ENCODE measurements at regions not wholly inside any gene's neighbourhood (a gene's known extent, or its start where the extent isn't known, plus 50 kb on each side); places are given as distances from the start of the nearest gene placed in this dataset.

- TF ChIP-seq, protein P1, sequence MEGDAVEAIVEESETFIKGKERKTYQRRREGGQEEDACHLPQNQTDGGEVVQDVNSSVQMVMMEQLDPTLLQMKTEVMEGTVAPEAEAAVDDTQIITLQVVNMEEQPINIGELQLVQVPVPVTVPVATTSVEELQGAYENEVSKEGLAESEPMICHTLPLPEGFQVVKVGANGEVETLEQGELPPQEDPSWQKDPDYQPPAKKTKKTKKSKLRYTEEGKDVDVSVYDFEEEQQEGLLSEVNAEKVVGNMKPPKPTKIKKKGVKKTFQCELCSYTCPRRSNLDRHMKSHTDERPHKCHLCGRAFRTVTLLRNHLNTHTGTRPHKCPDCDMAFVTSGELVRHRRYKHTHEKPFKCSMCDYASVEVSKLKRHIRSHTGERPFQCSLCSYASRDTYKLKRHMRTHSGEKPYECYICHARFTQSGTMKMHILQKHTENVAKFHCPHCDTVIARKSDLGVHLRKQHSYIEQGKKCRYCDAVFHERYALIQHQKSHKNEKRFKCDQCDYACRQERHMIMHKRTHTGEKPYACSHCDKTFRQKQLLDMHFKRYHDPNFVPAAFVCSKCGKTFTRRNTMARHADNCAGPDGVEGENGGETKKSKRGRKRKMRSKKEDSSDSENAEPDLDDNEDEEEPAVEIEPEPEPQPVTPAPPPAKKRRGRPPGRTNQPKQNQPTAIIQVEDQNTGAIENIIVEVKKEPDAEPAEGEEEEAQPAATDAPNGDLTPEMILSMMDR (conservative IDR thresholded peaks at IDR 0.05; ENCODE audit: control insufficient read depth, insufficient read depth, low read depth, low read length), result no peak
- H3K4me3 ChIP-seq (ENCODE audit: control insufficient read depth, low read depth, low read length), result no peak overlapping the region
- DNase-seq (ENCODE audit: low read depth), result no peak
Measured at GRCh38 chr4:14091531-14091930, 464.0 kb upstream of the BOD1L1 start.

DNA sequence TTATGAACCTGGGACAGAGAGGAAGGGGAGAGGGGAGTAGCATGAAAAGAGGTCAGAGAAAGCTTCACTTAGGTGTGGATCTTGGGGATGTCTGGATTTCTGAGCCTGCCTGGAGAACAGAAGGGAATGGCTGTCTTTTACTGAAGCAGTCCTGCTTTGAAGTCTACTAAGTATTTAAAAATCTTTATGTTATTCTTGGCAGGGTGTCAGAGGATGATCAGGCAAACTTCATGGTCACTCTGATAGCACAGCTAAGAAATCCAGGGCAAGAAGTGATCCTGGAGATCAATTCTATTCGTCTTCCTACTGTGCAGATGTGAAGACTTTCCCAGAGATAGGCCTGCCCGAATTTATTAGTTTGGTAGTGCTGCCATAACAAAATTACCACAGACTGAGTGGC lies 464.4 kb upstream of the BOD1L1 start:
- H3K4me3 ChIP-seq (ENCODE audit: control insufficient read depth, low read depth, low read length), result no peak overlapping the region
- TF ChIP-seq, protein P1 (conservative IDR thresholded peaks at IDR 0.05; ENCODE audit: control insufficient read depth, insufficient read depth, low read depth, low read length), result no peak
- peak; percentile 52 for DNase-seq (ENCODE audit: low read depth)

GRCh38 chr4:14092741-14093140 lies 465.2 kb upstream of the BOD1L1 start:
- no peak for DNase-seq (ENCODE audit: low read depth)
- H3K4me3 ChIP-seq (ENCODE audit: control insufficient read depth, low read depth, low read length), result no peak overlapping the region
- TF ChIP-seq, protein P1 (conservative IDR thresholded peaks at IDR 0.05; ENCODE audit: control insufficient read depth, insufficient read depth, low read depth, low read length), result no peak

DNA sequence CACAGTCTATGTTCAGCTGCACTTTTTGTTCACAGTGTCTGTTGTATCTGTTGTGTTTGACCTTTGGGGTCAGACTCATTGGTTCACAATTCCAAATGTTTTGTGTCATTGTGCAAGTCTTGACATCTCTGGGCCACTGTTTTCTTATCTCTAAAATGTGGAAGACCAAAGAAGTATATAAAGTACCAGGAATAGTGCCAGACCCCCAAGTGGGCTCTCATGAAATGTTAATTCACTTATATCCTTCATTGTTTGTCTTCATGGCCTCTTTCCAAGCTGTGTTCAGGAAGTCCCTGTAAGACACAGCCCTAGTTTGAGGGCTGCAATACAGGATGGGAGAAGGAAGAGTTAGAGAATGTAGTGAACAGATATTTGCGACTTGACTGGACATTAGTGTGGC lies 468.3 kb upstream of the BOD1L1 start:
- no peak for DNase-seq (ENCODE audit: low read depth)
- no peak overlapping the region for H3K4me3 ChIP-seq (ENCODE audit: control insufficient read depth, low read depth, low read length)
- TF ChIP-seq, protein P1 (conservative IDR thresholded peaks at IDR 0.05; ENCODE audit: control insufficient read depth, insufficient read depth, low read depth, low read length), result no peak

- TF ChIP-seq, protein P1 (conservative IDR thresholded peaks at IDR 0.05; ENCODE audit: control insufficient read depth, insufficient read depth, low read depth, low read length), result no peak
- DNase-seq (ENCODE audit: low read depth), result peak; percentile 71
- no peak overlapping the region for H3K4me3 ChIP-seq (ENCODE audit: control insufficient read depth, low read depth, low read length)
Measured at GRCh38 chr4:14096396-14096965, 469.0 kb upstream of the BOD1L1 start.

DNA sequence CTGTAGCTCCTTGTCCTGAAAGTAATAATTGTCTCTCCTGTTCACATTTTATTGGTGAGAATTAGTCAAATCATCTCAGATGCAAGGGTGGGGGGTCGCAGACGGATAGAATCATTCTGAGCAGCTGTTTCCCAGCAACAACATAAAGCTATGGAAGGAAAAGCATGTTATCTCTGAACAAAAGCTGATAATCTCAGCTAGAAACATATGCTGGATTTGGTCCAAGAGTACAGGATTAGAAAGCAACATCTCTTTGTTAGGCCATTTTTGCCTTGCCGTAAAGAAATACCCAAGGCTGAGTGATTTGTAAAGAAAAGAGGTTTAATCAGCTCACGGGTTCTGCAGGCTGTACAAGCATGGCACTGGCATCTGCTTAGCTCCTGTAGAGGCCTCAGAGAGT lies 472.8 kb upstream of the BOD1L1 start:
- DNase-seq (ENCODE audit: low read depth), result no peak
- TF ChIP-seq, protein P1 (conservative IDR thresholded peaks at IDR 0.05; ENCODE audit: control insufficient read depth, insufficient read depth, low read depth, low read length), result no peak
- no peak overlapping the region for H3K4me3 ChIP-seq (ENCODE audit: control insufficient read depth, low read depth, low read length)

GRCh38 chr4:14110407-14110806 lies 482.9 kb upstream of the BOD1L1 start:
- DNase-seq (ENCODE audit: low read depth), result peak; percentile 86
- no peak overlapping the region for H3K4me3 ChIP-seq (ENCODE audit: control insufficient read depth, low read depth, low read length)
- TF ChIP-seq, protein P1 (conservative IDR thresholded peaks at IDR 0.05; ENCODE audit: control insufficient read depth, insufficient read depth, low read depth, low read length), result no peak

Measured in fibroblast of mammary gland (primary cell).